ENCODE measurements at regions not wholly inside any gene's neighbourhood (a gene's known extent, or its start where the extent isn't known, plus 50 kb on each side); places are given as distances from the start of the nearest gene placed in this dataset.

GRCh38 chr9:75739884-75740611 is 150.4 kb upstream of the PCSK5 start:
- TF ChIP-seq POLR2AphosphoS5 (IDR thresholded peaks at IDR 0.05; ENCODE audit: low read depth) (no peak), CTCF (conservative IDR thresholded peaks at IDR 0.05; ENCODE audit: low read depth in 2 of 2) (no peak), JUNB (IDR thresholded peaks at IDR 0.05; ENCODE audit: unreplicated experiment) (no peak), EZH2phosphoT487 (IDR thresholded peaks at IDR 0.05; ENCODE audit: unreplicated experiment) (no peak), STAT1 (IDR thresholded peaks at IDR 0.05; ENCODE audit: unreplicated experiment) (no peak)
